DOHH2 (cell line): ENCODE measurements at regions not wholly inside any gene's neighbourhood (a gene's known extent, or its start where the extent isn't known, plus 50 kb on each side); places are given as distances from the start of the nearest gene placed in this dataset.

Experiments
- EZH2phosphoT487 ChIP-seq: fragments of 200-600 bp; sonication (generic); IDR thresholded peaks from 2 replicates; pipeline ENCODE4 v1.6.1; 2017; ENCODE audit warnings: borderline replicate concordance, mild to moderate bottlenecking, antibody characterized with exemption, low read length, moderate library complexity, mixed read lengths
- TF ChIP-seq, protein P1 (sequence below): fragments of 200-600 bp; sonication (generic); IDR thresholded peaks from one replicate; pipeline ENCODE4 v1.5.1; 2014; ENCODE audit warnings: antibody characterized with exemption, mild to moderate bottlenecking, low read depth, low read length; ENCODE audit not compliant: poor library complexity, severe bottlenecking

DNA sequence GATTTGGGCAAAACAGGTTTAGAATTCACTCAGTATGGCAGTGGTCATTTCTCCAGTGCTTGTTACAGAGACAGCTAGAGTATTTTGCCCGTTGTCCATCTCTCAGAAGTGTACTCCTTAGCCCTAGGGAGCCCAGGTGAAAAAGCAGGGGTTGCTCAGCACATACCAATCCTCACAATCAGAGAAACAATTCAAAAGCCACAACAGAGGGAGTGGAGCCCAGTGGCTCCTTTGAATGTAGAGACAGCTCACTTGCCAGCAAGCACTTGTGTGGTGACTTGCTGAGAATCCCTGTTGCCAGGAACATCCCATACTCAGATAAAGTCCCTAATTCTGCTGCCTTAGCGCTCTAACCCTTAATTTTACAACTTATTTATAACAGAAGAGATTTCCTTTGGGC is 1488.3 kb downstream of the RPA4 start:
- TF ChIP-seq, protein P1, sequence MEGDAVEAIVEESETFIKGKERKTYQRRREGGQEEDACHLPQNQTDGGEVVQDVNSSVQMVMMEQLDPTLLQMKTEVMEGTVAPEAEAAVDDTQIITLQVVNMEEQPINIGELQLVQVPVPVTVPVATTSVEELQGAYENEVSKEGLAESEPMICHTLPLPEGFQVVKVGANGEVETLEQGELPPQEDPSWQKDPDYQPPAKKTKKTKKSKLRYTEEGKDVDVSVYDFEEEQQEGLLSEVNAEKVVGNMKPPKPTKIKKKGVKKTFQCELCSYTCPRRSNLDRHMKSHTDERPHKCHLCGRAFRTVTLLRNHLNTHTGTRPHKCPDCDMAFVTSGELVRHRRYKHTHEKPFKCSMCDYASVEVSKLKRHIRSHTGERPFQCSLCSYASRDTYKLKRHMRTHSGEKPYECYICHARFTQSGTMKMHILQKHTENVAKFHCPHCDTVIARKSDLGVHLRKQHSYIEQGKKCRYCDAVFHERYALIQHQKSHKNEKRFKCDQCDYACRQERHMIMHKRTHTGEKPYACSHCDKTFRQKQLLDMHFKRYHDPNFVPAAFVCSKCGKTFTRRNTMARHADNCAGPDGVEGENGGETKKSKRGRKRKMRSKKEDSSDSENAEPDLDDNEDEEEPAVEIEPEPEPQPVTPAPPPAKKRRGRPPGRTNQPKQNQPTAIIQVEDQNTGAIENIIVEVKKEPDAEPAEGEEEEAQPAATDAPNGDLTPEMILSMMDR: no peak
- TF ChIP-seq EZH2phosphoT487: no peak
